ENCODE measurements at regions not wholly inside any gene's neighbourhood (a gene's known extent, or its start where the extent isn't known, plus 50 kb on each side); places are given as distances from the start of the nearest gene placed in this dataset.

- ATAC-seq (no peak), FAIRE-seq (no peak), DNase-seq (ENCODE audit: low read depth, low spot score) (no peak)
- RAD21 ChIA-PET (ENCODE audit: unreplicated experiment): no interaction called here
- Histone ChIP-seq H4K20me1 (ENCODE audit: control insufficient read depth, insufficient read depth) (no peaks in the 10 kb centered on the region), H3K4me3 (no peak overlapping the region), H3K4me2 (ENCODE audit: control insufficient read depth, insufficient read depth) (no peak overlapping the region), H2AFZ (ENCODE audit: control insufficient read depth, low read depth, low read length) (no peak overlapping the region), H3K4me1 (ENCODE audit: control insufficient read depth, insufficient read depth, low read length) (no peaks in the 10 kb centered on the region), H3K27me3 (replicated peaks in 1 of 2; ENCODE audit: control insufficient read depth in 2 of 2, insufficient read depth in 2 of 2, low read length in 1 of 2) (no peaks in the 10 kb centered on the region; a peak in 1 of 4 replicates), H3K36me3 (ENCODE audit: control insufficient read depth in 2 of 2, insufficient read depth in 2 of 2, low read length in 1 of 2) (no peaks in the 10 kb centered on the region), H3K9me3 (replicated peaks; ENCODE audit: control insufficient read depth, insufficient read depth, low read length) (no peaks in the 10 kb centered on the region), H3K9ac (ENCODE audit: control insufficient read depth, insufficient read depth, low read length) (no peak overlapping the region), H3K27ac (ENCODE audit: control insufficient read depth, insufficient read depth) (no peak overlapping the region), H3K79me2 (ENCODE audit: control insufficient read depth, insufficient read depth, low read length) (no peaks in the 10 kb centered on the region)
- no TSS peak for BruUV-seq (replicated peaks)
- SMC1A ChIA-PET (ENCODE audit: uncharacterized antibody, unreplicated experiment): no interaction called here
- POLR2A ChIA-PET: no interaction called here
- TF ChIP-seq ATF3 (IDR thresholded peaks at IDR 0.05; ENCODE audit: borderline replicate concordance, extremely low read depth, low read depth, low read length): no peak
- no peak for TF ChIP-seq ZNF207 (IDR thresholded peaks at IDR 0.05; ENCODE audit: borderline replicate concordance)
- TF ChIP-seq ZNF687 (IDR thresholded peaks at IDR 0.05): no peak
- no peak for TF ChIP-seq NFYA (IDR thresholded peaks at IDR 0.05; ENCODE audit: borderline replicate concordance, low read depth, low read length)
- TF ChIP-seq RELA (IDR thresholded peaks at IDR 0.05; ENCODE audit: borderline replicate concordance, partially characterized antibody): no peak
- TF ChIP-seq TAF1 (IDR thresholded peaks at IDR 0.05; ENCODE audit: borderline replicate concordance, low read depth, low read length): no peak
- TF ChIP-seq RAD51 (IDR thresholded peaks at IDR 0.05): no peak
- no peak for TF ChIP-seq BCLAF1 (IDR thresholded peaks at IDR 0.05)
- TF ChIP-seq ZBED1 (IDR thresholded peaks at IDR 0.05; ENCODE audit: borderline replicate concordance): no peak
- WGBS (ENCODE audit: insufficient coverage, insufficient replicate concordance, low lambda C conversion rate, missing lambda C conversion rate): 68% methylated on average over 6 of the region's 6 CpGs
- intact Hi-C loops (cut with micrococcal nuclease; ENCODE audit: unreplicated experiment): no loop called here
- in situ Hi-C loops (cut with MboI): no loop called here
- CTCF ChIA-PET: no interaction called here
These were observed 69.4 kb downstream of the CYCS start for GRCh38 chr7:25055520-25056220.
